ENCODE measurements at regions not wholly inside any gene's neighbourhood (a gene's known extent, or its start where the extent isn't known, plus 50 kb on each side); places are given as distances from the start of the nearest gene placed in this dataset.

DNA sequence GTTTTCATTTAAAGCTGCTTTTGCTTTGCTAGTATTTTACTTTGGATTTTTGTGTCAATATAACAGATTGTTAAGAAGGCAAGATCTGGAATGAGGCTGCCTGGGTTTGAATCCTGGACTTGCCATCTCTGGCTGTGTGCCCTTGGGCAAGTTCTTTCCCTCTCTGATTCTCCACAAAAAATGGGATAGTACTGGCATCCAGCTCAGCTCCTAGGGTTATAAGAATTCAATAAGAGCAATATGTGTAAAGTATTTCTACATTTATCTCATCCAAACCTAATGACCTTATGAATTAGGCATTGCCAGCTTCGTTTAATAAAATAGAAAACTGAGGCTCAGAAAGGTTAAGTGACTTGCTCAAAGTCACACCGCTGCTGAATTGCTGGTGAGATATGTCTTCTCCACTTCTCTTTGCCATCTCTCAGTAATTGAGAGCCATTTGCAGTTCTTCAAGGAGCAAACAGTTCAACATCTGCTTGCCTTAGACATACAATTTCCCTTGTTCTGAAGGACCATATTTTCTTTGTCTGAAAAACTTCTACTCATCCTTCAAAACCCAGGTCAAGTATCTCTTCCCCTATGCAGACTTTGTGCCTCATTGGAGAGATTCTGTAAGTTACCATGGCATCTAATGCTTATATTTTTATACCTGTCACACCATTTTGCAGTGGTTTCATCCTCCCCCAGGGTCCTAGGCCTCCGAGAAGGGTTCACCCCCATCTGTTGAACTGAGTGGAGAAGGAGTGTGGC, 80.8 kb upstream of the TLE3 start:
- no peak overlapping the region for H4K91ac ChIP-seq (replicated peaks; ENCODE audit: insufficient read length, low read length)
- H3K4ac ChIP-seq (replicated peaks; ENCODE audit: insufficient read length, low read depth, low read length) = no peak overlapping the region
- H3K9me3 ChIP-seq (ENCODE audit: insufficient read depth in 2 of 2, low read depth in 1 of 2, low read length in 1 of 2) = no peaks in the 10 kb centered on the region
- no peak overlapping the region for H3K4me3 ChIP-seq (ENCODE audit: extremely low read depth in 1 of 4, insufficient read depth in 2 of 4, low read depth in 3 of 4, low read length in 4 of 4)
- no peak overlapping the region for H2AK5ac ChIP-seq (ENCODE audit: low read depth, low read length)
- no peak overlapping the region for H3K18ac ChIP-seq (ENCODE audit: extremely low read depth, low read length)
- no peaks in the 10 kb centered on the region for H3K27me3 ChIP-seq (replicated peaks in 1 of 4; ENCODE audit: control insufficient read depth in 3 of 4, extremely low read depth in 1 of 4, insufficient read depth in 3 of 4, low read length in 3 of 4)
- no peak overlapping the region for H4K5ac ChIP-seq (ENCODE audit: insufficient read length, low read depth, low read length)
- H3K36me3 ChIP-seq (ENCODE audit: control insufficient read depth in 2 of 4, insufficient read depth in 4 of 4, low read length in 3 of 4) = no peaks in the 10 kb centered on the region
- no peak overlapping the region for H3K27ac ChIP-seq (ENCODE audit: low read depth, low read length)
- H2BK15ac ChIP-seq (ENCODE audit: low read length) = no peak overlapping the region
- no peaks in the 10 kb centered on the region for H4K20me1 ChIP-seq (replicated peaks in 1 of 2; ENCODE audit: control insufficient read depth in 1 of 2, insufficient read depth in 2 of 2, low read length in 2 of 2)
- no peaks in the 10 kb centered on the region for H3K79me1 ChIP-seq (ENCODE audit: low read depth, low read length)
- H3K56ac ChIP-seq (replicated peaks; ENCODE audit: insufficient read length, low read depth, low read length) = no peak overlapping the region
- no peak overlapping the region for H3K4me2 ChIP-seq (ENCODE audit: insufficient read depth in 1 of 2, low read depth in 2 of 2, low read length in 2 of 2)
- no peak overlapping the region for H2BK12ac ChIP-seq (ENCODE audit: low read depth, low read length)
- ChIA-PET POLR2A (ENCODE audit: partially characterized antibody) (no interaction called here), CTCF (ENCODE audit: partially characterized antibody) (interaction anchor here (0.6 to 1.2 kb wide), 3 partner anchors 9 to 24 kb away, joined by 3 to 4 read pairs (median 3); no protein-coding TSS in a partner anchor)
- 88% methylated on average over 3 of the region's 3 CpGs; no CpG with 5 or more reads in 1 of the 2 experiments for WGBS, 2 experiments (ENCODE audit: extremely low coverage in 1 of 2, insufficient coverage in 1 of 2, insufficient read length in 1 of 2, insufficient replicate concordance in 2 of 2, low coverage in 1 of 2, low lambda C conversion rate in 2 of 2, missing lambda C conversion rate in 1 of 2)
- H3K4me1 ChIP-seq (replicated peaks in 1 of 4; ENCODE audit: control insufficient read depth in 3 of 4, insufficient read depth in 4 of 4, low read length in 3 of 4) = peaks cover 0 to 4% (median 2%) of the 10 kb centered on the region in 4 experiments; a peak in 3 of 7 replicates
- DNase-seq (ENCODE audit: low read depth in 1 of 2, low spot score in 2 of 2) (no peak), FAIRE-seq (no peak)
- H3K9ac ChIP-seq (replicated peaks in 1 of 4; ENCODE audit: extremely low read depth in 1 of 4, low read depth in 3 of 4, low read length in 3 of 4) = no peak overlapping the region
- H3K23me2 ChIP-seq (ENCODE audit: low read depth, low read length) = no peaks in the 10 kb centered on the region
- TF ChIP-seq MAFK (IDR thresholded peaks at IDR 0.05; ENCODE audit: low read depth, low read length) (no peak), RAD21 (IDR thresholded peaks at IDR 0.05 in 1 of 2, conservative IDR thresholded peaks at IDR 0.05 in 1 of 2; ENCODE audit: low read depth in 2 of 2, low read length in 2 of 2) (no peak), FOSL1 (IDR thresholded peaks at IDR 0.05; ENCODE audit: insufficient read depth, low read depth, low read length) (no peak), RNF2 (IDR thresholded peaks at IDR 0.05; ENCODE audit: borderline replicate concordance, low read depth, low read length, missing control alignments, poor library complexity, severe bottlenecking) (no peak), CREB1 (IDR thresholded peaks at IDR 0.05) (no peak), ASH2L (IDR thresholded peaks at IDR 0.05; ENCODE audit: low read length) (no peak), EGR1 (IDR thresholded peaks at IDR 0.05; ENCODE audit: borderline replicate concordance, low read depth, low read length) (no peak), HDAC6 (IDR thresholded peaks at IDR 0.05; ENCODE audit: low read depth, low read length) (no peak)
- TF ChIP-seq, protein P1, sequence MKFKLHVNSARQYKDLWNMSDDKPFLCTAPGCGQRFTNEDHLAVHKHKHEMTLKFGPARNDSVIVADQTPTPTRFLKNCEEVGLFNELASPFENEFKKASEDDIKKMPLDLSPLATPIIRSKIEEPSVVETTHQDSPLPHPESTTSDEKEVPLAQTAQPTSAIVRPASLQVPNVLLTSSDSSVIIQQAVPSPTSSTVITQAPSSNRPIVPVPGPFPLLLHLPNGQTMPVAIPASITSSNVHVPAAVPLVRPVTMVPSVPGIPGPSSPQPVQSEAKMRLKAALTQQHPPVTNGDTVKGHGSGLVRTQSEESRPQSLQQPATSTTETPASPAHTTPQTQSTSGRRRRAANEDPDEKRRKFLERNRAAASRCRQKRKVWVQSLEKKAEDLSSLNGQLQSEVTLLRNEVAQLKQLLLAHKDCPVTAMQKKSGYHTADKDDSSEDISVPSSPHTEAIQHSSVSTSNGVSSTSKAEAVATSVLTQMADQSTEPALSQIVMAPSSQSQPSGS (IDR thresholded peaks at IDR 0.05; ENCODE audit: low read length) = no peak
- H2BK120ac ChIP-seq (replicated peaks; ENCODE audit: low read depth, low read length) = no peak overlapping the region
- H3K79me2 ChIP-seq (ENCODE audit: control insufficient read depth in 1 of 2, insufficient read depth in 2 of 2, low read length in 2 of 2) = no peaks in the 10 kb centered on the region
- H3K23ac ChIP-seq (ENCODE audit: insufficient read length) = no peak overlapping the region
- no peak overlapping the region for H2BK5ac ChIP-seq (ENCODE audit: low read depth, low read length)
- no peak overlapping the region for H2BK20ac ChIP-seq (ENCODE audit: low read length)
- H4K8ac ChIP-seq (ENCODE audit: extremely low read depth, insufficient read depth, low read length) = no peak overlapping the region
- H3K14ac ChIP-seq (ENCODE audit: insufficient read length) = no peak overlapping the region
- no peak overlapping the region for H2AFZ ChIP-seq (ENCODE audit: low read length)

Data from H1 (cell line).